Peyer's patch (tissue), 4 donors: ENCODE measurements at regions not wholly inside any gene's neighbourhood (a gene's known extent, or its start where the extent isn't known, plus 50 kb on each side); places are given as distances from the start of the nearest gene placed in this dataset.

Experiments used
- CTCF ChIP-seq, 6 experiments: fragments of 450-650 bp in 4 of 6; fragments of 200-600 bp in 2 of 6; sonication (generic) in 1 of 6; IDR thresholded peaks; one replicate each; pipeline ENCODE4 v1.5.1; 2017 to 2019; ENCODE audit warnings: antibody characterized with exemption in 6 of 6, mild to moderate bottlenecking in 3 of 6, moderate library complexity in 1 of 6
- POLR2A ChIP-seq, 2 donors: fragments of 450-650 bp; IDR thresholded peaks; one replicate each; pipeline ENCODE4 v1.5.1; 2017; ENCODE audit warnings: antibody characterized with exemption in 2 of 2, mild to moderate bottlenecking in 2 of 2, moderate library complexity in 2 of 2

- TF ChIP-seq CTCF (IDR thresholded peaks at IDR 0.05) (no peak), POLR2A (IDR thresholded peaks at IDR 0.05) (no peak)
Measured at GRCh38 chr9:96080364-96080763, 204.9 kb downstream of the ERCC6L2 start.
